ENCODE measurements at regions not wholly inside any gene's neighbourhood (a gene's known extent, or its start where the extent isn't known, plus 50 kb on each side); places are given as distances from the start of the nearest gene placed in this dataset.
"Not testable (repeated sequence)": the region's sequence is repeated elsewhere in the genome, so short reads cannot be mapped to it uniquely, and the experiment has no call there.

DNA sequence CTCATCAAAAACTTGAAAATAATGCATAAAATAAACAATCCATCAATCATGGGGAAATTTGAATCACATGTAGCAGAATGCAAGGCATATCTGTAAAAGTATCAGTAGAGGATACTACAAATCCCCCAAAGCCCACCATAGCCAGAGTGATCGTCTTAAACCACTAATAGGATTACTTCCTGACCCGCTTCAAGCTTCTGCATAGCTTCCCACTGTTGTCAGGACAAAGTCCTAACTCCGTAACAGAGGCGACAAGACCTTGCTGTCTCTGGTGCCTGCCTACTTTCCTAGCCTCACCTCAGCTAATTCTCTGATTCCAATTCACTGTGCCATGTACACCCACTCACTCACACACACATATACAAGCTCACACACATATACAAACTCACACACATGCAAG lies 161.2 kb upstream of the NFIA start:
- no peak overlapping the region for H3K27ac ChIP-seq
- no peak for DNase-seq (ENCODE audit: low read depth, low spot score)

GRCh38 chr1:60920561-60920960 lies 161.8 kb upstream of the NFIA start:
- H3K27ac ChIP-seq: no peak overlapping the region
- DNase-seq (ENCODE audit: low read depth, low spot score): no peak

- no peak overlapping the region for H3K27ac ChIP-seq
- DNase-seq (ENCODE audit: low read depth, low spot score): no peak
Observed at GRCh38 chr1:60918867-60919266, 163.5 kb upstream of the NFIA start.

- no peak overlapping the region for H3K27ac ChIP-seq
- DNase-seq (ENCODE audit: low read depth, low spot score): no peak
Observed at GRCh38 chr1:60916906-60917305, 165.5 kb upstream of the NFIA start.

DNA sequence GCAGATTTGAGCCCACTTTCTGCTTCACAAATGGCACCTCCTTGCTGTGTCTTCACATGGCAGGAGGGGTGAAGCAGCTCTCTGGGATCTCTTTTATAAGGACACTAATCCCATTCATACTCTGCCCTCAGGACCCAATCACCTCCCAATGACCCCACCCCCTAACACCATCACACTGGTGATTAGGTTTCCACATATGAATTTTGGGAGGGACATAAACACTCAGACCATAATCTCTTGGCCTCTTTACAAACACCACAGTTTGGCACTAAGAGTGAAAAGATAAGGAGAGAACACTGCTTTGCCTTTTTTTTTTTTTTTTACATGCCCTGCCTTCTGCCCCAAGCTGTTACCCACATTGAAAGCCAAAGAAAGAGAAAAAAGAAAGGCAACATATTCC lies 166.2 kb upstream of the NFIA start:
- DNase-seq (ENCODE audit: low read depth, low spot score): no peak
- H3K27ac ChIP-seq: no peak overlapping the region

GRCh38 chr1:60915441-60915840 lies 166.9 kb upstream of the NFIA start:
- no peak for DNase-seq (ENCODE audit: low read depth, low spot score)
- H3K27ac ChIP-seq: no peak overlapping the region

GRCh38 chr1:60914982-60915381 lies 167.4 kb upstream of the NFIA start:
- no peak overlapping the region for H3K27ac ChIP-seq
- no peak for DNase-seq (ENCODE audit: low read depth, low spot score)

DNA sequence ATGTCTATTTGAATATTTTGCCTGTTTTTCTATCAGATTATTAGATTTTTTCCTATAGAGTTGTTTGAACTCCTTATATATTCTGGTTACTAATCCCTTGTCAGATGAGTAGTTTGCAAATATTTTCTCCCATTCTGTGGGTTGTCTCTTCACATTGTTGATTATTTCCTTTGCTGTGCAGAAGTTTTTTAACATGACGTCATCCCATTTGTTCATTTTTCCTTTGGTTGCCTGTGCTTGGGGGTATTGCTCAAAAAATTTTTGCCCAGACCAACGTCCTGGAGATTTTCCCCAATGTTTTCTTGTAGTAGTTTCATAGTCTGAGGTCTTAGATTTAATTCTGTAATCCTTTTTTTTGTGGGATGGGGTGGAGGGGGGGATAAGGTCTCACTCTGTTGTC lies 168.7 kb upstream of the NFIA start:
- H3K27ac ChIP-seq; DNase-seq (ENCODE audit: low read depth, low spot score): not testable (repeated sequence)

DNA sequence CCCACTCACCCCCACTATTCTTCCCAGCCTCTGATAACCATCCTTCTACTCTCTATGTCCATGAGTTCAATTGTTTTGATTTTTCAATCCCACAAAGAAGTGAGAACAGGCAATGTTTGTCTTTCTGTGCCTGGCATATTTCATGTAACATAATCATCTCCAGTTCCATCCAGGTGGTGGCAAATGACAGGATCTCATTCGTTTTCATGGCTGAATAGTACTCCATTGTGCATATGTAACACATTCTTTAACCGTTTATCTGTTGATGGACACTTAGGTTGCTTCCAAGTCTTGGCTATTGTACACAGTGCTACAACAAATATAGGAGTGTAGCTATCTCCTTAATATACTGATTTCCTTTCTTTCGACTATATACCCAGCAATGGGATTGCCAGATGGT lies 169.3 kb upstream of the NFIA start:
- H3K27ac ChIP-seq: no peak overlapping the region
- no peak for DNase-seq (ENCODE audit: low read depth, low spot score)

- no peak for DNase-seq (ENCODE audit: low read depth, low spot score)
- H3K27ac ChIP-seq: no peak overlapping the region
Observed at GRCh38 chr1:60911966-60912697, 170.2 kb upstream of the NFIA start.

- no peak overlapping the region for H3K27ac ChIP-seq
- DNase-seq (ENCODE audit: low read depth, low spot score): no peak
Observed at GRCh38 chr1:60908159-60908558, 174.2 kb upstream of the NFIA start.

DNA sequence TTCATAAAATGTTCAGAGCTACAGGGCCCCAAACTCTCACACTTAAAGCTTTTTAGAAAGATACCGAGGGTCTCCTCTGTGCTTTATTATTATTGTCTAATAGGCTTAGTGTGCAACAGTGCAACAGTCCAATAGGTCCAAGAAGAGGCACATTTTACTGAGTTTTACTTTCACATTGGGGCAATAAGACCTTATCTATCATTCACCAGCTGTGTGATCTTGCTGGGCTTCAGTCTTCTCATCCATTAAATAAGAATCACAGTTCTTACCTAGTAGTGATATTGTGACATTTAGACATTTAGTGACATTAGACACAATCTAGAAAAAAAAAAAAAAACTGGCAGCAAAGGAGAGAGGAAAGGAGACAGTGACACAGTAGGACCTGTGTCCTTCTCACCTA lies 175.8 kb upstream of the NFIA start:
- no peak for DNase-seq (ENCODE audit: low read depth, low spot score)

DNA sequence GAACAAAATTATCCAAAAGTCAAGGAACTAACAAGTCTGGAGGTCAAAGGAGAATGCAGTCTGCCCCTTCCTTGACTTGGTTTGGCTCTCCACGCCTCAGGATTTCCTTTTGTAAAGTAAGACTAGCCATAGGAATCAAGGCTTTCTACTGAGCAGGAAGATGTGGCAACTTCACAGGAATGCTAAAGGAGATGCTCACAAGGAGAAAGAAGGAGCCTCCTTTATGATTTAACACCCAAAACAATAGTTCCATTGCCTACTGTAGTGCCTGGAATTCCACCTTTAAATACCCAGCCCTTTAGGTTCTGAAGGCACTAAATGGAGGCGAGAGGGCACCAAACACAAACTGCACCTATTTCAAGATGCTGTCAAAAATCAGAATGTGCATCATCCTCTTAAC lies 176.3 kb upstream of the NFIA start:
- no peak for DNase-seq (ENCODE audit: low read depth, low spot score)
- H3K27ac ChIP-seq: no peak overlapping the region

More for the DNA sequence above, 175.8 kb upstream of the NFIA start:
- no peak overlapping the region for H3K27ac ChIP-seq

GRCh38 chr1:60904099-60904851 lies 178.1 kb upstream of the NFIA start:
- no peak for DNase-seq (ENCODE audit: low read depth, low spot score)
- no peak overlapping the region for H3K27ac ChIP-seq

DNA sequence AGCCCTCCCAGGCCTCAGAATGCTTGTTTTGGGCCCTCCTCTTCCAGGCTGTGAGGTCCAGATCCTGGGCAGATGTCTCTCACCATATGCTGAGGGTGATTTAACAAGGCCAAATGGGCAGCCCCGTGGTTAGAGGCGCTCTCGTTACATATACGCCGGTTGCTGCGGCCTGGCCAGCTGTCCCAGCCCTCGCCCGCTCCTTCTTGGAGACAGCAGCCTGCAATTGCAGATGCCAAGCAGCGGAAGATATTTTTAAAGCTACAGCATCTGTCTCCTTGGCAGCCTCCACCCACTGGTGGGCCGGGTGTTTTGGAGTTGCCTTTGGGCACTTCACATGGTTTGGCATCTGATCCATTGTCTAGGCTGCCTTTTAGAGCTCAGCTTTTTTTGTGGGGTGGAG lies 178.8 kb upstream of the NFIA start:
- DNase-seq (ENCODE audit: low read depth, low spot score): no peak
- no peak overlapping the region for H3K27ac ChIP-seq

GRCh38 chr1:60899464-60899863 lies 182.9 kb upstream of the NFIA start:
- DNase-seq (ENCODE audit: low read depth, low spot score): no peak
- no peak overlapping the region for H3K27ac ChIP-seq

GRCh38 chr1:60898987-60899386 lies 183.4 kb upstream of the NFIA start:
- no peak for DNase-seq (ENCODE audit: low read depth, low spot score)
- no peak overlapping the region for H3K27ac ChIP-seq

GRCh38 chr1:60898413-60898812 lies 183.9 kb upstream of the NFIA start:
- no peak overlapping the region for H3K27ac ChIP-seq
- no peak for DNase-seq (ENCODE audit: low read depth, low spot score)

DNA sequence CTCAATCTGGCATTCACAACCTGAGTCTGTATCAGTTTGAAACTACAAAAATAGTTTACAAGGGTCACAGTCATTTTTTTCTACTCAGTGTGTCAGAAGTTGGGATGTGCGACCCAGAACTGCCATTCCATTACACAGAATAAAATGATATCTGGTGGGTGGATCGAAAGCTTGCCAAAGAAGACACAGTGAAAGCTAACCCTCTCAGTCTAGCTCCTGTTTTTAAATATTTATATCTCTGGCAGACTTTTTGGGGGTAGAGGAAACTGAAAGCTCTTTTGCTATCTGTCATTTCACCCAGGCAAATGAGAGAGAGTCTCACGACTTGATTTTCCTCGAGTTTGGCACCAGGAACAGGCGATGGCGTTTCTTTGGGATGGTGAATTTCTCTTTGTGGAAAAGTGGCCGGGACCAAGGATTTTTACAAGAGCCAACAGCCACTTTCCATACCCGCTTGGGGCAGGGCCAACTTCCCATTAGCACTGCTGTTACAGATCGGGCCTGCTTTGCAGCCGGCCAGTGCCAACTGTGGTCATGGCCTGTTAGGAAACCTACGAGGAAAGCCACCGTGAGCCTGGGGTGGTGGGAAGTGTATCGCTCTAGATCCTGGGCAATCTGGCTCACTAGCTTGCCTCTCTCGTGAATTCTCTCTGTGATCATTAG lies 185.5 kb upstream of the NFIA start:
- no peak for DNase-seq (ENCODE audit: low read depth, low spot score)
- H3K27ac ChIP-seq: no peak overlapping the region

- no peak for DNase-seq (ENCODE audit: low read depth, low spot score)
- no peak overlapping the region for H3K27ac ChIP-seq
Observed at GRCh38 chr1:60895701-60896100, 186.7 kb upstream of the NFIA start.

DNA sequence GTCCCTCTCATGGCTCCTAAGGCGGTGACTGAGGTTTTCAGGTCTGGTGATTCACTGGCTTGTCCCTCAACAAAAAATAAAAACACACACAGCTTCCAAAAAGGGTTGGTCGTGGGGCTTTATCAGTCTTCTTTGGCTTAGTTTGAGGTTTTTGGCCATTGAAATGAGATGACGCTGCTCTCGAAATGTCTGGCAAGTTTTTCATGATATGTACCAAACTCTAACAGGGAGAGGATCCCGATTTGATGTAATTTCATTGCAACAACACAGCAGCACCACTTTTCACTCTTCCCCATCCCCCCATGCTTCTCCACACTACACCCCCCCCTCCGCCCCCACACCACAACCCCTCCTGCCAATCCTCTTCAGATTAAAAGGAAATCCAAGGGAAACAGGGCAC lies 187.1 kb upstream of the NFIA start:
- no peak overlapping the region for H3K27ac ChIP-seq
- no peak for DNase-seq (ENCODE audit: low read depth, low spot score)

Data from epithelial cell of prostate (primary cell).